NOMO-1 (cell line): ENCODE measurements at regions not wholly inside any gene's neighbourhood (a gene's known extent, or its start where the extent isn't known, plus 50 kb on each side); places are given as distances from the start of the nearest gene placed in this dataset.
"Not testable (repeated sequence)": the region's sequence is repeated elsewhere in the genome, so short reads cannot be mapped to it uniquely, and the experiment has no call there.

Source experiments
- DNase-seq, 2 experiments: peaks; one replicate each; lab custom pipeline; 2025; ENCODE audit not compliant: unreplicated experiment in 2 of 2; lab: John Stamatoyannopoulos, UW

GRCh38 chr14:103259184-103259583, 74.9 kb upstream of the EIF5 start:
- no peak for DNase-seq

- peak in 1 of 2 experiments; percentile 39 for DNase-seq
These were observed 74.0 kb upstream of the EIF5 start for GRCh38 chr14:103259801-103260628.

DNA sequence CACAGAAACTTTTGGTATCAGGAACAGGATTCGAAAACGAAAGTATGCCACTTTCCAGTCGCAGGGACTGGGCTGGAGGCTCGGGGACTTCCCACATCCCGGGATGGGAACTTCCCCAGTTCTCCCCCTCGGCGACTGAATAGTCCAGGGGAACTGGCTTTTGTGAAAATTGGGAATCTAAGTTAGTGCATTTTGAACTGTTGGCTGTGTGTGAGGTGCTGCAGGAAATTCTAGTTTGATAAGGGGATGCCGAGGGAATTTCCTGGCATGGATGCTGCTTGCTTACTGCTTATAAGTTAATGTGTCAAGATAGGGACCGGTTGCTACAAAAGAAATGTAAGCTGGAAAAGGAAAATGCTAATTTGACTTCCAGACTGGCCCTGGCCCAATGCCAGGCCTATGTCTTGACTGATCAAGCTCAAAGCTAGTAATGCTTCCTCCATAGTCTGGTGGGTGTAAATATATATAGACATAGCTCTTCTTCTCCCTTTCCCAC, 73.4 kb upstream of the EIF5 start:
- DNase-seq: no peak

GRCh38 chr14:103267226-103267910, 66.7 kb upstream of the EIF5 start:
- no peak for DNase-seq

DNA sequence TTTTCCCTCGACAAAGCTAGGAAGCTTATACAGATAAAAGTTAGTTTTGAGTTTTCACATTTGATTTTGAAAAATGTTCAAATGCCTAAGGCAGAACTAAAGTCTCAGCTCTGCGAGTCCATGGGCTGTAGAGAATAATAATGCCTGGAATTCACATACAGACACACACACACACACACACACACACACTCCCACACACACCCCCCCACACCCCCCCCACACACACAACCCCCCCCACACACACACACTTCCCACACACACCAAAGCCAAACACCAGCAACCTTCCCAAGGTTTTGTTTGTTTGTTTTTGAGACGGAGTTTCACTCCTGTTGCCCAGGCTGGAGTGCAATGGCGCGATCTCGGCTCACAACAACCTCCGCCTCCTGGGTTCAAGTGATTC, 62.8 kb upstream of the EIF5 start:
- no peak for DNase-seq

DNA sequence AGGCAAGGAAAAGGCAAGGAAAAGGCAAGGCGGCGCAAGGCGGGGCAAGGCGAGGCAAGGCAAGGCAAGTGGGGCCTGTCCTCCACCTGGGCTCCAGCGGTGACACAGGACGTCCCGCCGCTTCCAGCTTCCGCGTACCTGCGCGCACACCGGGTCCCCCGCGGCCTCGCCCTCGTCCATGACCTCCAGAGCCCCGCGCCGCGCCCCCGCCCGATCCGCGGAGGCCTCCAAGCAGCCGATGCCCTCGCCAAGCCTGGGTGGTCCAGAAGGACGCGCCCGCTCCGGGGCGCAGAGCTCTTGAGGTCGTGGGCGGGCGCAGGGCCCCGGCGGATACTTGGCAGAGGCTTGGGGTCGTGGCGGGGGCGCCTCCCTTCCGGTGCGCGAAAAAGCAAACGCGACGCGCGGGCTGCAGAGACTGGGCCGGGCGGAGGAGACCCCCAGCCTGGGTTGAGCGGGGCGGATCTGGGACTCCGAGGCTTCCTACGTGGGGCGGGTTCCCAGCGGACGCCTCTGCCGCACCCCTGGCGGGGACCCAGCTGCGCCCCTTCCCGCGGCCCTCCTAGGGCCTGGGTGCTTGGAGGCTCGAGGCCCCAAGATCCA, 60.8 kb upstream of the EIF5 start:
- DNase-seq: no peak

GRCh38 chr14:103273745-103274615, 60.1 kb upstream of the EIF5 start:
- DNase-seq: no peak

DNA sequence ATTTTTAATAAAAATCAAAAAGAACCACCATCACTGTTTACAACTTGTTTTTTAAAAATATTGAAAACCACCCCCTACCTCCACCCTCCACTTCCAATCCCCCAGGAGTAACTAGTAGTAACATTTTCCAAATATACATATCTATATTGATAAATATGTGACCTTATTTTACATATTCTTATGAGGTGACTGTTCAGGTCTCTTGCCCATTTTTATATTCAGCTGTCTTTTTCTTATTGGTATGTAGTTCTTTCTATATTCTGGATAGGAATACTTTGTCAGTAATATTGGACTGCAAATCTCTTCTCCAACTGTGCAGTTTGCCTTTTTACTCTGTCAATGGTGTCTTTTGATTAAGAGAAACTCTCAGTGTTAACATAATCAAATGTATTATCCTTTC, 59.0 kb upstream of the EIF5 start:
- no peak for DNase-seq

DNA sequence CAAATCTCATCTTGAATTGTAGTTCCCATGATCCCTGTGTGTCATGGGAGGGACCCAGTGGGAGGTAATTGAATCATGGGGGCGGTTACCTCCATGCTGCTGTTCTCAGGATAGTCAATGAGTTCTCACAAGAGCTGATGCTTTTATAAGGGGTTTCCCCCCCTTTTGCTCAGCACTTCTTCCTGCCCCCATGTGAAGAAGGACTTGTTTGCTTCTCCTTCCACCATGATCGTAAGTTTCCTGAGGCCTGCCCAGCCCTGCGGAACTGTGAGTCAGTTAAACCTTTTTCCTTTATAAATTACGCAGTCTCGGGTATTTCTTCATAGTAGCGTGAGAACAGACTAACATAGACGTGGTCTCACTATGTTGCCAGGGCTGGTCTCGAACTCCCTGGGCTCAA, 56.1 kb upstream of the EIF5 start:
- no peak for DNase-seq

DNA sequence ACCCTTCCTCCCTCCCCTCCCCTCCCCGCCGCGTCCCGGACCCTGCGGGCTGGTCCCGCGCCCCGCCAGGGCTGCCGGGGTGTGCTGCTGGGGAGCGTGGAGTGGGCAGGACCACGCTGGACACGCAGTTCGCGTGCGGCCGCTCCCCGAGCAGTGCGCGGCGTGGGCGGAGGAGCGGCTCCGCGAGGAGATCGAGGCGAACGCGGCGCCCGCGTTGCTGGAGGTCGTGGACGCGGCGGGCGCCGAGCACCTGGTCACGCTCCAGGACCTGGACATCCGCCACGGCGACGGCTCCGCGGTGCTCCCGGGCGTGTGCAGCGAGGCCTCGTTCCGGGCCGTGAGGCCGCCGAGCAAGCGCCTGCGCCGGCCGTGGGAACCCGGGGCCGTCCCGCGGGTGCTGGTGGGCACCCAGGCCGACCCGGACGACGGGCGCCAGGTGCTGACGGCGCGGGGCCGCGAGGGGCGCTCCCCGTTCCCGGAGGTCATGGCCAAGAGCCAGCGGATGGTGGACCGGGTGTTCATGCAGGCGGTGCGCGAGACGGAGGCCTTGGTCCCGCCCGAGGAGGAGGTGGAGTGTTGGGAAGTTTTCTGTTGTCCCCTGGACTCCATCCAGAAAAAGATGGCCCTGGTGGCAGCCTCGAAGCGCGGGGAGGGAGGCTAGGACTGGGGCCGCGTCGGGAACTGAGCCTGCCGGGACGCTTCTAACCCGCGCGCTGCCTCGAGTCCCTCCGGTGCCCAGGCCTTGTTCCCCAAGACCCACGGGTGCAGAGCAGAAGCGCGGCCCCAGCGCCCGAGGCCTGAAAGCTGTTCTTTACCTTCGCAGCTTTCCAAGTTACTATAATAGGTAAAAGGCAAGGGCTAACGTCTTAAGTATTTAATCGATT, 54.7 kb upstream of the EIF5 start:
- no peak for DNase-seq

GRCh38 chr14:103280278-103280928, 53.6 kb upstream of the EIF5 start:
- peak in 1 of 2 experiments; percentile 47 for DNase-seq

DNA sequence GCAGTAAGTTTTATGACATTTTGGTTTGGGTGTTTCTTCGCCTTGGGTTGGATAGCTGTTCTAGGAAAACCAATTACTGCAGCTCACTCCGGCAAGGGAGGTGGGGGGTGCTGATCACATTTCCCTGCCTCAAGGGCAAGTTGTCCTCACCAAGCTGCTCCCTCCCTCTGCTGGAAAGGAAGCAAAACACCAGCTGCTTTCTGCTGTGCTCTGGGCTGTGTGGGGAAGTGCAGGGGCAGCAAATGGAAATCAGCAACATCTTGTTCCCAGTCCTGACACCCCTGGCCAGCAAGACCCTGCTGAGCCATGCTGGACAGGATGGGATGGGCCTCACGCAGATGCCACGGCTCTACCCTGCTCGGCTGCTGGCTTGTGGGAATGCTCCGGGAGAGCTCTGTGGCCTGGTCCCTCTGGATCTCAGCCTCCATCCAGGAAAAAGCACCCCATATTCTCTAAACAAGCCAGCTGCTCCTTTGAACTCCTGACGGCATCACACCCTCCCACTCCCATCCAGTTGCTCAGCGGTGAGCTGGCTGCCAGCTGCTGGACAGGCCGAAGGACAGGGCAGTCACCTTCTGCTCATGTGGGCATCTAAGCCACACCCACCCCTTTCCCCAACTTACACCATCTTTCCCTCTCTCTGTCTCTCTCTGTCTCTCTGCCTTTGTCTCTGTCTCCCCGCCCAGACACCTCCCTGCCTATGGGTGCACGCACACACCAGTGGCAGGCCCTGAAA, 52.4 kb upstream of the EIF5 start:
- DNase-seq: no peak

DNA sequence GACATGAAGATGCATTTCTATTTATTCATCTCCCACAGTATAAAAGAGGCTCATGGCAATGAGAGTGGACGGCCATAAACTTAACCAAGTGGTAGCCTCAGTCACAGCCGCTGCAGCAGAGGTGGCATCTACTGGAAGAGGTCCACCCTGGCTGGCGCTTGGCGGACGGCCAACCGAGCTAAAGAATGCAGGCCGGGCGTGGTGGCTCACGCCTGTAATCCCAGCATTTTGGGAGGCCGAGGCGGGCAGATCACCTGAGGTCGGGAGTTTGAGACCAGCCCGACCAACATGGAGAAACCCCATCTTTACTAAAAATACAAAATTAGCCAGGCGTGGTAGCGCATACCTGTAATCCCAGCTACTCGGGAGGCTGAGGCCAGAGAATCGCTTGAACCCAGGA, 51.7 kb upstream of the EIF5 start:
- DNase-seq: not testable (repeated sequence)

DNA sequence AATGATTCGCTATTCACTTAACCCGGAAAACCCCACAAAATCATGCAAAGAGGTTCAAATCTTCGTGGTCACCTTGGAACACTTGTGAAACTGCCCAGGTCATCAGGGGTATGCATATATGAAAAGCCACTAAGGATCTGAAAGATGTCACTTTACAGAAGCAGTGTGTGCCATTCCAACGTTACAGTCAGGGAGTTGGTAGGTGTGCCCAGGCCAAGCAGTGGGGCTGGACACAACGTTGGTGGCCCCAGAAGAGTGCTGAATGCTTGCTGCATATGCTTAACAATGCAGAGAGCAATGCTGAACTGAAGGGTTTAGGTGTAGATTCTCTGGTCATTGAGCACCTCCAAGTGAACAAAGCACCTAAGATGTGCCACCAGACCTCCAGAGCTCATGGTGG, 51.1 kb upstream of the EIF5 start:
- no peak for DNase-seq

GRCh38 chr14:103283916-103284315, 50.1 kb upstream of the EIF5 start:
- DNase-seq: no peak
